ENCODE measurements at regions not wholly inside any gene's neighbourhood (a gene's known extent, or its start where the extent isn't known, plus 50 kb on each side); places are given as distances from the start of the nearest gene placed in this dataset.

DNA sequence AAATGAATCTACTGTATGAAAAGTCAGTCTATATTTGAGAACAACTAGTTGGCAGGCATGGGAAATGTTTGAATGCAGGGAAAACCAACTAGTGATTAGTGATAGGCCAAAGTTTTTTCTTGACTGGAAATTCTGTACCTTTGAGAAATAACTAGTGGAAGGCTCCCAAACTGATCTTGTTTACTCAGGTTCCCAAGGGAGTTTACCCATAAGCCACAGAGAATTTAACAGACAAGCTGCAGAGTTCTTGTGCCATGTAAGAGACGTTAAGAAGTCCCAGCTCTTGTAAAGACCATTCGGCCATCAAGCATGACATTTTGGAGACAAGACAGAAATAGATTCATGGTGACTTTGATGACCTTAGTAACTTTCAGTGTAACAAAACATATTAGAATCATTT, 1882.8 kb upstream of the SEL1L start:
- TF ChIP-seq, protein P1, sequence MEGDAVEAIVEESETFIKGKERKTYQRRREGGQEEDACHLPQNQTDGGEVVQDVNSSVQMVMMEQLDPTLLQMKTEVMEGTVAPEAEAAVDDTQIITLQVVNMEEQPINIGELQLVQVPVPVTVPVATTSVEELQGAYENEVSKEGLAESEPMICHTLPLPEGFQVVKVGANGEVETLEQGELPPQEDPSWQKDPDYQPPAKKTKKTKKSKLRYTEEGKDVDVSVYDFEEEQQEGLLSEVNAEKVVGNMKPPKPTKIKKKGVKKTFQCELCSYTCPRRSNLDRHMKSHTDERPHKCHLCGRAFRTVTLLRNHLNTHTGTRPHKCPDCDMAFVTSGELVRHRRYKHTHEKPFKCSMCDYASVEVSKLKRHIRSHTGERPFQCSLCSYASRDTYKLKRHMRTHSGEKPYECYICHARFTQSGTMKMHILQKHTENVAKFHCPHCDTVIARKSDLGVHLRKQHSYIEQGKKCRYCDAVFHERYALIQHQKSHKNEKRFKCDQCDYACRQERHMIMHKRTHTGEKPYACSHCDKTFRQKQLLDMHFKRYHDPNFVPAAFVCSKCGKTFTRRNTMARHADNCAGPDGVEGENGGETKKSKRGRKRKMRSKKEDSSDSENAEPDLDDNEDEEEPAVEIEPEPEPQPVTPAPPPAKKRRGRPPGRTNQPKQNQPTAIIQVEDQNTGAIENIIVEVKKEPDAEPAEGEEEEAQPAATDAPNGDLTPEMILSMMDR (conservative IDR thresholded peaks at IDR 0.05; ENCODE audit: low read depth in 2 of 2), result no peak
- TF ChIP-seq, protein P2, sequence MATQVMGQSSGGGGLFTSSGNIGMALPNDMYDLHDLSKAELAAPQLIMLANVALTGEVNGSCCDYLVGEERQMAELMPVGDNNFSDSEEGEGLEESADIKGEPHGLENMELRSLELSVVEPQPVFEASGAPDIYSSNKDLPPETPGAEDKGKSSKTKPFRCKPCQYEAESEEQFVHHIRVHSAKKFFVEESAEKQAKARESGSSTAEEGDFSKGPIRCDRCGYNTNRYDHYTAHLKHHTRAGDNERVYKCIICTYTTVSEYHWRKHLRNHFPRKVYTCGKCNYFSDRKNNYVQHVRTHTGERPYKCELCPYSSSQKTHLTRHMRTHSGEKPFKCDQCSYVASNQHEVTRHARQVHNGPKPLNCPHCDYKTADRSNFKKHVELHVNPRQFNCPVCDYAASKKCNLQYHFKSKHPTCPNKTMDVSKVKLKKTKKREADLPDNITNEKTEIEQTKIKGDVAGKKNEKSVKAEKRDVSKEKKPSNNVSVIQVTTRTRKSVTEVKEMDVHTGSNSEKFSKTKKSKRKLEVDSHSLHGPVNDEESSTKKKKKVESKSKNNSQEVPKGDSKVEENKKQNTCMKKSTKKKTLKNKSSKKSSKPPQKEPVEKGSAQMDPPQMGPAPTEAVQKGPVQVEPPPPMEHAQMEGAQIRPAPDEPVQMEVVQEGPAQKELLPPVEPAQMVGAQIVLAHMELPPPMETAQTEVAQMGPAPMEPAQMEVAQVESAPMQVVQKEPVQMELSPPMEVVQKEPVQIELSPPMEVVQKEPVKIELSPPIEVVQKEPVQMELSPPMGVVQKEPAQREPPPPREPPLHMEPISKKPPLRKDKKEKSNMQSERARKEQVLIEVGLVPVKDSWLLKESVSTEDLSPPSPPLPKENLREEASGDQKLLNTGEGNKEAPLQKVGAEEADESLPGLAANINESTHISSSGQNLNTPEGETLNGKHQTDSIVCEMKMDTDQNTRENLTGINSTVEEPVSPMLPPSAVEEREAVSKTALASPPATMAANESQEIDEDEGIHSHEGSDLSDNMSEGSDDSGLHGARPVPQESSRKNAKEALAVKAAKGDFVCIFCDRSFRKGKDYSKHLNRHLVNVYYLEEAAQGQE (IDR thresholded peaks at IDR 0.05; ENCODE audit: unreplicated experiment), result no peak
- TF ChIP-seq JUNB (IDR thresholded peaks at IDR 0.05; ENCODE audit: unreplicated experiment), result no peak
- TF ChIP-seq EZH2 (IDR thresholded peaks at IDR 0.05; ENCODE audit: low read depth, unreplicated experiment), result no peak
- TF ChIP-seq POLR2AphosphoS5 (IDR thresholded peaks at IDR 0.05; ENCODE audit: low read depth), result no peak
- no peak for TF ChIP-seq STAT1 (IDR thresholded peaks at IDR 0.05; ENCODE audit: unreplicated experiment)
- TF ChIP-seq CREB1 (CRISPR knock-in tag; IDR thresholded peaks at IDR 0.05; ENCODE audit: low read depth), result no peak
- TF ChIP-seq EZH2phosphoT487 (IDR thresholded peaks at IDR 0.05; ENCODE audit: unreplicated experiment), result no peak
- TF ChIP-seq, protein P3, sequence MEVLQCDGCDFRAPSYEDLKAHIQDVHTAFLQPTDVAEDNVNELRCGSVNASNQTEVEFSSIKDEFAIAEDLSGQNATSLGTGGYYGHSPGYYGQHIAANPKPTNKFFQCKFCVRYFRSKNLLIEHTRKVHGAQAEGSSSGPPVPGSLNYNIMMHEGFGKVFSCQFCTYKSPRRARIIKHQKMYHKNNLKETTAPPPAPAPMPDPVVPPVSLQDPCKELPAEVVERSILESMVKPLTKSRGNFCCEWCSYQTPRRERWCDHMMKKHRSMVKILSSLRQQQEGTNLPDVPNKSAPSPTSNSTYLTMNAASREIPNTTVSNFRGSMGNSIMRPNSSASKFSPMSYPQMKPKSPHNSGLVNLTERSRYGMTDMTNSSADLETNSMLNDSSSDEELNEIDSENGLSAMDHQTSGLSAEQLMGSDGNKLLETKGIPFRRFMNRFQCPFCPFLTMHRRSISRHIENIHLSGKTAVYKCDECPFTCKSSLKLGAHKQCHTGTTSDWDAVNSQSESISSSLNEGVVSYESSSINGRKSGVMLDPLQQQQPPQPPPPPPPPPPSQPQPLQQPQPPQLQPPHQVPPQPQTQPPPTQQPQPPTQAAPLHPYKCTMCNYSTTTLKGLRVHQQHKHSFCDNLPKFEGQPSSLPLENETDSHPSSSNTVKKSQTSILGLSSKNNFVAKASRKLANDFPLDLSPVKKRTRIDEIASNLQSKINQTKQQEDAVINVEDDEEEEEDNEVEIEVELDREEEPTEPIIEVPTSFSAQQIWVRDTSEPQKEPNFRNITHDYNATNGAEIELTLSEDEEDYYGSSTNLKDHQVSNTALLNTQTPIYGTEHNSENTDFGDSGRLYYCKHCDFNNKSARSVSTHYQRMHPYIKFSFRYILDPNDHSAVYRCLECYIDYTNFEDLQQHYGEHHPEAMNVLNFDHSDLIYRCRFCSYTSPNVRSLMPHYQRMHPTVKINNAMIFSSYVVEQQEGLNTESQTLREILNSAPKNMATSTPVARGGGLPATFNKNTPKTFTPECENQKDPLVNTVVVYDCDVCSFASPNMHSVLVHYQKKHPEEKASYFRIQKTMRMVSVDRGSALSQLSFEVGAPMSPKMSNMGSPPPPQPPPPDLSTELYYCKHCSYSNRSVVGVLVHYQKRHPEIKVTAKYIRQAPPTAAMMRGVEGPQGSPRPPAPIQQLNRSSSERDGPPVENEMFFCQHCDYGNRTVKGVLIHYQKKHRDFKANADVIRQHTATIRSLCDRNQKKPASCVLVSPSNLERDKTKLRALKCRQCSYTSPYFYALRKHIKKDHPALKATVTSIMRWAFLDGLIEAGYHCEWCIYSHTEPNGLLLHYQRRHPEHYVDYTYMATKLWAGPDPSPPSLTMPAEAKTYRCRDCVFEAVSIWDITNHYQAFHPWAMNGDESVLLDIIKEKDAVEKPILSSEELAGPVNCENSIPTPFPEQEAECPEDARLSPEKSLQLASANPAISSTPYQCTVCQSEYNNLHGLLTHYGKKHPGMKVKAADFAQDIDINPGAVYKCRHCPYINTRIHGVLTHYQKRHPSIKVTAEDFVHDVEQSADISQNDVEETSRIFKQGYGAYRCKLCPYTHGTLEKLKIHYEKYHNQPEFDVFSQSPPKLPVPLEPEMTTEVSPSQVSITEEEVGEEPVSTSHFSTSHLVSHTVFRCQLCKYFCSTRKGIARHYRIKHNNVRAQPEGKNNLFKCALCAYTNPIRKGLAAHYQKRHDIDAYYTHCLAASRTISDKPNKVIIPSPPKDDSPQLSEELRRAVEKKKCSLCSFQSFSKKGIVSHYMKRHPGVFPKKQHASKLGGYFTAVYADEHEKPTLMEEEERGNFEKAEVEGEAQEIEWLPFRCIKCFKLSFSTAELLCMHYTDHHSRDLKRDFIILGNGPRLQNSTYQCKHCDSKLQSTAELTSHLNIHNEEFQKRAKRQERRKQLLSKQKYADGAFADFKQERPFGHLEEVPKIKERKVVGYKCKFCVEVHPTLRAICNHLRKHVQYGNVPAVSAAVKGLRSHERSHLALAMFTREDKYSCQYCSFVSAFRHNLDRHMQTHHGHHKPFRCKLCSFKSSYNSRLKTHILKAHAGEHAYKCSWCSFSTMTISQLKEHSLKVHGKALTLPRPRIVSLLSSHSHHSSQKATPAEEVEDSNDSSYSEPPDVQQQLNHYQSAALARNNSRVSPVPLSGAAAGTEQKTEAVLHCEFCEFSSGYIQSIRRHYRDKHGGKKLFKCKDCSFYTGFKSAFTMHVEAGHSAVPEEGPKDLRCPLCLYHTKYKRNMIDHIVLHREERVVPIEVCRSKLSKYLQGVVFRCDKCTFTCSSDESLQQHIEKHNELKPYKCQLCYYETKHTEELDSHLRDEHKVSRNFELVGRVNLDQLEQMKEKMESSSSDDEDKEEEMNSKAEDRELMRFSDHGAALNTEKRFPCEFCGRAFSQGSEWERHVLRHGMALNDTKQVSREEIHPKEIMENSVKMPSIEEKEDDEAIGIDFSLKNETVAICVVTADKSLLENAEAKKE (CRISPR knock-in tag; IDR thresholded peaks at IDR 0.05), result no peak
- TF ChIP-seq ZNF114 (CRISPR knock-in tag; IDR thresholded peaks at IDR 0.05), result no peak
- TF ChIP-seq ZNF331 (CRISPR knock-in tag; IDR thresholded peaks at IDR 0.05; ENCODE audit: low read depth), result no peak
- TF ChIP-seq, protein P4, sequence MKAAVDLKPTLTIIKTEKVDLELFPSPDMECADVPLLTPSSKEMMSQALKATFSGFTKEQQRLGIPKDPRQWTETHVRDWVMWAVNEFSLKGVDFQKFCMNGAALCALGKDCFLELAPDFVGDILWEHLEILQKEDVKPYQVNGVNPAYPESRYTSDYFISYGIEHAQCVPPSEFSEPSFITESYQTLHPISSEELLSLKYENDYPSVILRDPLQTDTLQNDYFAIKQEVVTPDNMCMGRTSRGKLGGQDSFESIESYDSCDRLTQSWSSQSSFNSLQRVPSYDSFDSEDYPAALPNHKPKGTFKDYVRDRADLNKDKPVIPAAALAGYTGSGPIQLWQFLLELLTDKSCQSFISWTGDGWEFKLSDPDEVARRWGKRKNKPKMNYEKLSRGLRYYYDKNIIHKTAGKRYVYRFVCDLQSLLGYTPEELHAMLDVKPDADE (IDR thresholded peaks at IDR 0.05), result no peak

Data from GM23338 (cell line).